ENCODE measurements at regions not wholly inside any gene's neighbourhood (a gene's known extent, or its start where the extent isn't known, plus 50 kb on each side); places are given as distances from the start of the nearest gene placed in this dataset.

GRCh38 chr3:170730071-170730812 is 139.8 kb downstream of the RPL22L1 start:
- peak; percentile 7 for DNase-seq (ENCODE audit: low read depth)

GRCh38 chr3:170728181-170728580 is 141.8 kb downstream of the RPL22L1 start:
- no peak for DNase-seq (ENCODE audit: low read depth)

- no peak for DNase-seq (ENCODE audit: low read depth)
Observed at GRCh38 chr3:170727754-170728153, 141.9 kb upstream of the SLC7A14 start.

GRCh38 chr3:170726976-170727661 is 141.2 kb upstream of the SLC7A14 start:
- DNase-seq (ENCODE audit: low read depth), result no peak

- DNase-seq (ENCODE audit: low read depth), result no peak
Observed at GRCh38 chr3:170725285-170725731, 139.4 kb upstream of the SLC7A14 start.

GRCh38 chr3:170724599-170725280 is 138.9 kb upstream of the SLC7A14 start:
- no peak for DNase-seq (ENCODE audit: low read depth)

- DNase-seq (ENCODE audit: low read depth), result no peak
Observed at GRCh38 chr3:170723241-170723640, 137.4 kb upstream of the SLC7A14 start.

GRCh38 chr3:170721563-170721962 is 135.7 kb upstream of the SLC7A14 start:
- no peak for DNase-seq (ENCODE audit: low read depth)

GRCh38 chr3:170719300-170719699 is 133.4 kb upstream of the SLC7A14 start:
- no peak for DNase-seq (ENCODE audit: low read depth)

GRCh38 chr3:170718848-170719247 is 133.0 kb upstream of the SLC7A14 start:
- DNase-seq (ENCODE audit: low read depth), result no peak

- no peak for DNase-seq (ENCODE audit: low read depth)
Observed at GRCh38 chr3:170717410-170718402, 131.8 kb upstream of the SLC7A14 start.

- DNase-seq (ENCODE audit: low read depth), result no peak
Observed at GRCh38 chr3:170716172-170716805, 130.4 kb upstream of the SLC7A14 start.

- DNase-seq (ENCODE audit: low read depth), result no peak
Observed at GRCh38 chr3:170714562-170715535, 129.0 kb upstream of the SLC7A14 start.

- no peak for DNase-seq (ENCODE audit: low read depth)
Observed at GRCh38 chr3:170714122-170714521, 128.2 kb upstream of the SLC7A14 start.

- DNase-seq (ENCODE audit: low read depth), result no peak
Observed at GRCh38 chr3:170713653-170714052, 127.8 kb upstream of the SLC7A14 start.

GRCh38 chr3:170712798-170713197 is 126.9 kb upstream of the SLC7A14 start:
- DNase-seq (ENCODE audit: low read depth), result no peak

GRCh38 chr3:170712336-170712735 is 126.5 kb upstream of the SLC7A14 start:
- no peak for DNase-seq (ENCODE audit: low read depth)

GRCh38 chr3:170711786-170712185 is 125.9 kb upstream of the SLC7A14 start:
- DNase-seq (ENCODE audit: low read depth), result no peak

- DNase-seq (ENCODE audit: low read depth), result no peak
Observed at GRCh38 chr3:170709046-170709445, 123.2 kb upstream of the SLC7A14 start.

- no peak for DNase-seq (ENCODE audit: low read depth)
Observed at GRCh38 chr3:170707899-170708298, 122.0 kb upstream of the SLC7A14 start.

All from CMK (cell line).